Testis (tissue), 2 donors: ENCODE measurements at regions not wholly inside any gene's neighbourhood (a gene's known extent, or its start where the extent isn't known, plus 50 kb on each side); places are given as distances from the start of the nearest gene placed in this dataset.

Experiments
- CTCF ChIP-seq, 3 experiments: fragments of 450-650 bp in 2 of 3; fragments of 200-600 bp in 1 of 3; sonication (generic) in 1 of 3; IDR thresholded peaks; one replicate each; pipeline ENCODE4 v1.5.1; 2016 to 2019; ENCODE audit warnings: antibody characterized with exemption in 3 of 3, mild to moderate bottlenecking in 2 of 3, moderate library complexity in 1 of 3
- POLR2A ChIP-seq: fragments of 450-650 bp; IDR thresholded peaks from one replicate; pipeline ENCODE4 v1.6.1; 2017; ENCODE audit warnings: antibody characterized with exemption, mild to moderate bottlenecking, moderate library complexity

- TF ChIP-seq POLR2A (no peak), CTCF (IDR thresholded peaks at IDR 0.05) (no peak)
These were observed 59.5 kb upstream of the RGS2 start for GRCh38 chr1:192749349-192749748.
